ENCODE measurements at regions not wholly inside any gene's neighbourhood (a gene's known extent, or its start where the extent isn't known, plus 50 kb on each side); places are given as distances from the start of the nearest gene placed in this dataset.
A peak's percentile ranks its signal among the peaks of the same experiment; 100 is the strongest.

GRCh38 chr1:29949676-29950075 lies 713.4 kb downstream of the PTPRU start:
- Histone ChIP-seq H3K36me3 (ENCODE audit: insufficient read depth, insufficient read length, low read length) (no peaks in the 10 kb centered on the region), H3K4me1 (ENCODE audit: insufficient read depth, insufficient read length) (peaks cover 17% of the 10 kb centered on the region), H3K27me3 (ENCODE audit: insufficient read depth, insufficient read length) (no peaks in the 10 kb centered on the region), H3K4me3 (ENCODE audit: insufficient read length, low read depth) (no peak overlapping the region), H3K9me3 (ENCODE audit: insufficient read depth, low read length) (no peaks in the 10 kb centered on the region), H3K9ac (ENCODE audit: insufficient read length, low read depth) (no peak overlapping the region)
- TF ChIP-seq SUZ12 (IDR thresholded peaks at IDR 0.05; ENCODE audit: extremely low read depth, insufficient read depth, insufficient read length) (no peak), ZNF274 (IDR thresholded peaks at IDR 0.05; ENCODE audit: low read depth, low read length) (no peak), YY1 (IDR thresholded peaks at IDR 0.05; ENCODE audit: insufficient read depth, insufficient read length) (no peak)
- no peak for DNase-seq (ENCODE audit: low read depth, low spot score)

- Histone ChIP-seq H3K9ac (ENCODE audit: insufficient read length, low read depth) (no peak overlapping the region), H3K4me1 (ENCODE audit: insufficient read depth, insufficient read length) (peaks cover 25% of the 10 kb centered on the region)
- DNase-seq (ENCODE audit: low read depth, low spot score): no peak
These were observed 712.3 kb downstream of the PTPRU start for GRCh38 chr1:29948581-29948980.

GRCh38 chr1:29946057-29946456 lies 709.7 kb downstream of the PTPRU start:
- no peak overlapping the region for H3K9ac ChIP-seq (ENCODE audit: insufficient read length, low read depth)
- H3K27me3 ChIP-seq (ENCODE audit: insufficient read depth, insufficient read length): no peaks in the 10 kb centered on the region
- H3K36me3 ChIP-seq (ENCODE audit: insufficient read depth, insufficient read length, low read length): no peaks in the 10 kb centered on the region
- H3K4me1 ChIP-seq (ENCODE audit: insufficient read depth, insufficient read length): peaks cover 25% of the 10 kb centered on the region
- no peak for DNase-seq (ENCODE audit: low read depth, low spot score)
- TF ChIP-seq YY1 (IDR thresholded peaks at IDR 0.05; ENCODE audit: insufficient read depth, insufficient read length) (no peak), ZNF274 (IDR thresholded peaks at IDR 0.05; ENCODE audit: low read depth, low read length) (no peak), SUZ12 (IDR thresholded peaks at IDR 0.05; ENCODE audit: extremely low read depth, insufficient read depth, insufficient read length) (no peak)
- no peak overlapping the region for H3K4me3 ChIP-seq (ENCODE audit: insufficient read length, low read depth)
- no peaks in the 10 kb centered on the region for H3K9me3 ChIP-seq (ENCODE audit: insufficient read depth, low read length)

More at GRCh38 chr1:29948581-29948980, 712.3 kb downstream of the PTPRU start:
- Histone ChIP-seq H3K9me3 (ENCODE audit: insufficient read depth, low read length) (no peaks in the 10 kb centered on the region), H3K27me3 (ENCODE audit: insufficient read depth, insufficient read length) (no peaks in the 10 kb centered on the region), H3K4me3 (ENCODE audit: insufficient read length, low read depth) (no peak overlapping the region), H3K36me3 (ENCODE audit: insufficient read depth, insufficient read length, low read length) (no peaks in the 10 kb centered on the region)
- TF ChIP-seq SUZ12 (IDR thresholded peaks at IDR 0.05; ENCODE audit: extremely low read depth, insufficient read depth, insufficient read length) (no peak), ZNF274 (IDR thresholded peaks at IDR 0.05; ENCODE audit: low read depth, low read length) (no peak), YY1 (IDR thresholded peaks at IDR 0.05; ENCODE audit: insufficient read depth, insufficient read length) (no peak)

- DNase-seq (ENCODE audit: low read depth, low spot score): no peak
- Histone ChIP-seq H3K4me3 (ENCODE audit: insufficient read length, low read depth) (no peak overlapping the region), H3K4me1 (ENCODE audit: insufficient read depth, insufficient read length) (peaks cover 25% of the 10 kb centered on the region), H3K9ac (ENCODE audit: insufficient read length, low read depth) (peak overlapping the region; percentile 34), H3K36me3 (ENCODE audit: insufficient read depth, insufficient read length, low read length) (no peaks in the 10 kb centered on the region), H3K9me3 (ENCODE audit: insufficient read depth, low read length) (no peaks in the 10 kb centered on the region), H3K27me3 (ENCODE audit: insufficient read depth, insufficient read length) (no peaks in the 10 kb centered on the region)
- no peak for TF ChIP-seq ZNF274 (IDR thresholded peaks at IDR 0.05; ENCODE audit: low read depth, low read length)
- no peak for TF ChIP-seq SUZ12 (IDR thresholded peaks at IDR 0.05; ENCODE audit: extremely low read depth, insufficient read depth, insufficient read length)
- no peak for TF ChIP-seq YY1 (IDR thresholded peaks at IDR 0.05; ENCODE audit: insufficient read depth, insufficient read length)
These were observed 709.1 kb downstream of the PTPRU start for GRCh38 chr1:29945426-29945825.

- no peaks in the 10 kb centered on the region for H3K9me3 ChIP-seq (ENCODE audit: insufficient read depth, low read length)
- H3K4me1 ChIP-seq (ENCODE audit: insufficient read depth, insufficient read length): peaks cover 25% of the 10 kb centered on the region
- DNase-seq (ENCODE audit: low read depth, low spot score): no peak
- no peak overlapping the region for H3K4me3 ChIP-seq (ENCODE audit: insufficient read length, low read depth)
- no peaks in the 10 kb centered on the region for H3K27me3 ChIP-seq (ENCODE audit: insufficient read depth, insufficient read length)
- no peaks in the 10 kb centered on the region for H3K36me3 ChIP-seq (ENCODE audit: insufficient read depth, insufficient read length, low read length)
- no peak for TF ChIP-seq ZNF274 (IDR thresholded peaks at IDR 0.05; ENCODE audit: low read depth, low read length)
- no peak for TF ChIP-seq YY1 (IDR thresholded peaks at IDR 0.05; ENCODE audit: insufficient read depth, insufficient read length)
- TF ChIP-seq SUZ12 (IDR thresholded peaks at IDR 0.05; ENCODE audit: extremely low read depth, insufficient read depth, insufficient read length): no peak
- H3K9ac ChIP-seq (ENCODE audit: insufficient read length, low read depth): peak overlapping the region; percentile 12
These were observed 708.1 kb downstream of the PTPRU start for GRCh38 chr1:29944253-29944905.

GRCh38 chr1:29943034-29943433 lies 706.7 kb downstream of the PTPRU start:
- Histone ChIP-seq H3K4me1 (ENCODE audit: insufficient read depth, insufficient read length) (peaks cover 25% of the 10 kb centered on the region), H3K27me3 (ENCODE audit: insufficient read depth, insufficient read length) (no peaks in the 10 kb centered on the region), H3K9me3 (ENCODE audit: insufficient read depth, low read length) (no peaks in the 10 kb centered on the region), H3K36me3 (ENCODE audit: insufficient read depth, insufficient read length, low read length) (no peaks in the 10 kb centered on the region), H3K4me3 (ENCODE audit: insufficient read length, low read depth) (no peak overlapping the region), H3K9ac (ENCODE audit: insufficient read length, low read depth) (no peak overlapping the region)
- no peak for DNase-seq (ENCODE audit: low read depth, low spot score)
- TF ChIP-seq YY1 (IDR thresholded peaks at IDR 0.05; ENCODE audit: insufficient read depth, insufficient read length) (no peak), SUZ12 (IDR thresholded peaks at IDR 0.05; ENCODE audit: extremely low read depth, insufficient read depth, insufficient read length) (no peak), ZNF274 (IDR thresholded peaks at IDR 0.05; ENCODE audit: low read depth, low read length) (no peak)

GRCh38 chr1:29939079-29939478 lies 702.8 kb downstream of the PTPRU start:
- no peaks in the 10 kb centered on the region for H3K27me3 ChIP-seq (ENCODE audit: insufficient read depth, insufficient read length)
- H3K9ac ChIP-seq (ENCODE audit: insufficient read length, low read depth): no peak overlapping the region
- TF ChIP-seq YY1 (IDR thresholded peaks at IDR 0.05; ENCODE audit: insufficient read depth, insufficient read length) (no peak), ZNF274 (IDR thresholded peaks at IDR 0.05; ENCODE audit: low read depth, low read length) (no peak), SUZ12 (IDR thresholded peaks at IDR 0.05; ENCODE audit: extremely low read depth, insufficient read depth, insufficient read length) (no peak)
- H3K36me3 ChIP-seq (ENCODE audit: insufficient read depth, insufficient read length, low read length): no peaks in the 10 kb centered on the region
- H3K9me3 ChIP-seq (ENCODE audit: insufficient read depth, low read length): no peaks in the 10 kb centered on the region
- no peak overlapping the region for H3K4me3 ChIP-seq (ENCODE audit: insufficient read length, low read depth)
- H3K4me1 ChIP-seq (ENCODE audit: insufficient read depth, insufficient read length): peaks cover 7% of the 10 kb centered on the region
- DNase-seq (ENCODE audit: low read depth, low spot score): no peak

All from NT2/D1 (cell line).